GM18867 (cell line): ENCODE measurements at regions not wholly inside any gene's neighbourhood (a gene's known extent, or its start where the extent isn't known, plus 50 kb on each side); places are given as distances from the start of the nearest gene placed in this dataset.
"Not testable (repeated sequence)": the region's sequence is repeated elsewhere in the genome, so short reads cannot be mapped to it uniquely, and the experiment has no call there.

Experiments used
- ATAC-seq: cut with Tn5 transposase; IDR thresholded peaks from one replicate; pipeline ENCODE4 v1.9.1; 2021; ENCODE audit warnings: mild to moderate bottlenecking, moderate library complexity; ENCODE audit not compliant: unreplicated experiment

GRCh38 chr14:41297576-41298327, 308.9 kb upstream of the LRFN5 start:
- no peak for ATAC-seq

DNA sequence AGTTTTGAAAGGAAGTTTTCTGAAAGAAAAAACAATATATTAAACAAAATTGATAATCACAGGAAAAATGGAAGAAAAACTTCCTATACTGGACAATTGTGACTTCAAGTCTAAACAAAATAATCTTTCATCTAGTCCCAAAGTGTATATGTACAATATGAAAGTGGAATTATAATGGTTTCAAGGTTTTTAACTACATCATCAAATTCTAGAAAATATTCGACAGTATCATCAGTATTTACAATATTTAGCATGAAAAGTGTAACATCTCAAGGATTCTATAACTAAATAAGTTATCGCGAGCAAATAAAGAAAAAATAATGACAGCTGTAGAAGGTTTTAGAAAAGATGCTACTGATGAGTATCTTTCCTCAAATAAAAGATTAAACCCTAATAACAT, 310.9 kb upstream of the LRFN5 start:
- ATAC-seq: no peak

- no peak for ATAC-seq
Measured at GRCh38 chr14:41289025-41289424, 317.7 kb upstream of the LRFN5 start.

DNA sequence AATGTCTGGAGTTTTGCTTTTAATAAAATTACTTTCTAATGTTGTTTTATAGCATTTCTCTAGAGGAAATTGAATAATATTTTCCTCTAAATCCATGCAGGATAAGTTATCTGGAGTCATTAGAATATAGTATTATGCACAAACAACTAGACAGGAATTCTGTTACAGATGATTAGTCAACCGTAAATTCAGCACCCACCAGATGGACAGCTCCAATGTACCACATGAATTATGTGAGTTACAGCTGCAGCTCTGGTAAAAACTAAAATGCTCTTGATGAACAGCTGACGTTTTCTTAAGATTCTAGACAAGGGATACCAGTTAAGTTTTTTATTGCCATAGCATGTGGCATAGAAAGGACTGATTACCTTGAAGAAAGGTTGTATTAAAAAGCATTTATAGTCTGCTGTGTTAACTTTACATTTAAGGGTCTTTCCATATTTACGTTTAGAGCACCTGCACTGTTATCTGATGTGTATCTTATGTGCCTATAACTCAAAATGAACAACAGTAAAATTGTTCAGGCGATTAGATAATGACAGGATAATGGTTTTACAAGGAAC, 321.4 kb upstream of the LRFN5 start:
- no peak for ATAC-seq

- no peak for ATAC-seq
Measured at GRCh38 chr14:41280745-41281144, 325.9 kb upstream of the LRFN5 start.

DNA sequence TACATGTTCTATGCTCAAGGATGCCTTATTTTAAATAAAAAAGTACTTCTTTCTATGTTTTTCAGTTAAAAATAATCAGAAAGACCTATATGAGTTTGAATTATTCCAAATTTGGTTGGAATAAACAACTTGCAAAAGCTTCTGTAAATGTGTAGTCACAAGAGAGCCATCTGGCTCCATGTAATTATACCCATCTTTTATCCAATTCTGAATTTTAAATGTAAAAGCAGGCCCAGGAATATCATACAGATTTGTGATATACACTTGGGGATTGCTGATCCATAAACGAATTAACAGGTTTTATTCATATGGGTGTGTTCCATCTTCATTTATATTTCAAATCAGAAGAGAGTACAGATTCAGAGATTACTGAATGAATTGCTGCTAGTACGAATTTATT, 329.2 kb upstream of the LRFN5 start:
- ATAC-seq: no peak

- no peak for ATAC-seq
Measured at GRCh38 chr14:41257476-41257875, 349.2 kb upstream of the LRFN5 start.

- ATAC-seq: no peak
Measured at GRCh38 chr14:41235466-41235865, 371.2 kb upstream of the LRFN5 start.

DNA sequence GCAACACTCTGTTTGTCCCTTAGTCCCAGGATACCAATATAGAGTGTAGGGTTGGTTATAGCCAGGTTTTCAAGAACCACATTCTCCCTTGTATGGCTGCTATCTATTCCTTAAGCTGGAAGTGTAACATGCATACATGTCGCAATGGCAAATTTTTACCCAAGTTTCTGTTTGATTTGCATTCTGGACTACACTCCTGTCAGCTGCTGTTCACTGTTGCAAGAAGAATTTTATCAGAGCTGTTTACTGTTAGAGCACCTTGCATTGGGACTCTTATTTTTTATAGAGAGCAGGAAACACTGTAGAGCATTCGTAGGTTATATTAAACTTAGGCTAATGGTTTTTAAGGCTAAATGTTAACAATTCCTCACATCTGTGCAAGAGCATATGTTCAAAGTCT, 376.0 kb upstream of the LRFN5 start:
- no peak for ATAC-seq

DNA sequence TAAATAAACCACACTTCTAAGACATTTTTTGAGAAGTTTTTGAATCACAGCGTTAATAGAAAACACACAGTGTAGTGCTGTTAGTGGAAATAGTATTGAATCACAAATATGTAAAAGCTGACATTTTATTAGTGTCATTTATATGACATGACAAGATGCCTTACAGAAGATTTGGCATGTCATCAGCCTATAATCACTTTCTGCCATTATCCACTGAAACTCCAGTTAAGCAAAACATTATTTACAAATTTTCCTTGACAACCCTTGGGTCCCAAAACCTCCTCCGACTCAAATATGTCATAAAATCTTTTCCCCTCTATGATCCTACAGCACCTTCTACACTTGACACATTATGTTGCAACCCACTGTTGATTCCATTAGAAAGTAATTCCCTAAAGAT, 376.9 kb upstream of the LRFN5 start:
- ATAC-seq: no peak

DNA sequence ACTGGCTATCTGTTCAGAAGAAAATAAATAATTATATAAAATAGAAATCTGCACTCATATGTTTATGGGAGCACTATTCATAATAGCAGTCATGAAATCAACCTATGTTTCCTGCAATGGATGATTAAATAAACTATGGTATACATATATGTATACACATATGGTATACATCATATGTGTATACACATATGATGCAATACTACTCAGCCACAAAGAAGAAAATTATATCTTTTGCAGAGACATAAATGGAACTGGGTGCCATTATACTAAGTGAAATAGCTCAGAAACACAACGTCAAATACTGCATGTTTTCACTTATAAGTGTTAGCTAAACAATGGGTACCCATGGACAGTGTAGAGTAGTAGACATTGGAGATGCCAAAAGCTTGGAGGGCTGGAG, 381.2 kb upstream of the LRFN5 start:
- ATAC-seq: no peak

GRCh38 chr14:41222581-41222980, 384.1 kb upstream of the LRFN5 start:
- no peak for ATAC-seq

- not testable (repeated sequence) for ATAC-seq
Measured at GRCh38 chr14:41214978-41215377, 391.7 kb upstream of the LRFN5 start.

- no peak for ATAC-seq
Measured at GRCh38 chr14:41201696-41202095, 405.0 kb upstream of the LRFN5 start.

GRCh38 chr14:41187868-41188267, 418.8 kb upstream of the LRFN5 start:
- no peak for ATAC-seq

DNA sequence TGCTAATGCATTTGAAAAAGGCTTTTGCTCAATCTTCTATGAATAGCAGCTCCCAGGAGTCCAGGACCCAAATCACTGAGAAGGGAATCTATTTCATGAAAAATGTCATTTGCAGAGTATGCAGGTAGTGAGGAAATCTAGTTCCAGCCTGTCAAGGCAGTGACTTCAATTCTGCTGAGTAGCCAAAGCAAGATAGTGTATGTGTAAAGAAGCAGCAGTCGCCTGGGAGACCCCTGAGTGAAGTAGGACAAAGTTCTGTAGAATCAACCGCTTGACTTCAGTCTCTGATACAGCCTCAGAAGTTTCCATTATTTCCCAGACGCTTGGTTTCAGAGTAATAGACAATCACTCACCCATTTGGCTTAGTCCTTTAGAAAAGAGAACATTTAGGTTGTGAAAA, 435.6 kb upstream of the LRFN5 start:
- ATAC-seq: no peak

GRCh38 chr14:41167040-41167439, 439.6 kb upstream of the LRFN5 start:
- no peak for ATAC-seq

- ATAC-seq: no peak
Measured at GRCh38 chr14:41154143-41154807, 452.4 kb upstream of the LRFN5 start.

DNA sequence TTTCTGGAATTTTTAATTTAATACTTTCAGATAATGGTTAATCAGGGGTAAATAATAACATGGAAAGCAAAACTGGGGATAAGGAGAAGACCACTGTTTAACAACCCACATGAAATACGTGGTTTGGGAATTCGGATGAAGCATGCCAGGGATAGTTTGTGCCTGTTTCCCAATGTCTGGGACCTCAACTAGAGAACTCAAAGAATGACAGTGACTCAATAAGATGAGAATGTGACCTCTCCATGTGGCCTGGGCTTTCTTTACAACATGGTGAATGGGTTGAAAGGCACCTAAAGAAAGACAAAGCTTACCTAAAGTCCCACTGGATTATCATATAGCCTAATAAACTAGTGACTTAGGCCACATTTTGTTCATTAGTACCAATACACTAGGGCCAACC, 460.3 kb upstream of the LRFN5 start:
- ATAC-seq: no peak

- no peak for ATAC-seq
Measured at GRCh38 chr14:41144370-41144769, 462.3 kb upstream of the LRFN5 start.

DNA sequence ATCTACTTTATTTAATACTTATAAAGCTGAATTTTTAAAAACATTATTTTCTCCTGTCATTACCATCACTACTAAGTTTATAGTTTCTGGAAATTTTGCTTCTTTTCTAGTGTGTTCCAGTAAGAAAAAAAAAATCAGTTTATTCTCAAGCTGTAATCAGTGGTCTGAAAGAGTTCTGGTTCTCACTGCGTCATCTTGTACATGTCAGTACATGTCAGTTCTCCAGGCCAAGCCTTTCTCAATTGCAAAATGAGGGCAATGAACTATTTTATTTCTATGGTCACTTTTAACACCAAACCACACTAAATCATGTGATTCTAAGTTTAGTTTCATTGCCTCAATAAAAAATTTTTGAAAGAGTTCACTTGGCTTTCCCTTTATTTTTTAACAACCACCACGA, 468.9 kb upstream of the LRFN5 start:
- ATAC-seq: no peak

GRCh38 chr14:41130274-41130673, 476.4 kb upstream of the LRFN5 start:
- no peak for ATAC-seq
